NCI-H2171 (cell line): ENCODE measurements at regions not wholly inside any gene's neighbourhood (a gene's known extent, or its start where the extent isn't known, plus 50 kb on each side); places are given as distances from the start of the nearest gene placed in this dataset.
"Not testable (repeated sequence)": the region's sequence is repeated elsewhere in the genome, so short reads cannot be mapped to it uniquely, and the experiment has no call there.

Source experiments
- DNase-seq: peaks from one replicate; lab custom pipeline; 2025; lab: John Stamatoyannopoulos, UW

DNA sequence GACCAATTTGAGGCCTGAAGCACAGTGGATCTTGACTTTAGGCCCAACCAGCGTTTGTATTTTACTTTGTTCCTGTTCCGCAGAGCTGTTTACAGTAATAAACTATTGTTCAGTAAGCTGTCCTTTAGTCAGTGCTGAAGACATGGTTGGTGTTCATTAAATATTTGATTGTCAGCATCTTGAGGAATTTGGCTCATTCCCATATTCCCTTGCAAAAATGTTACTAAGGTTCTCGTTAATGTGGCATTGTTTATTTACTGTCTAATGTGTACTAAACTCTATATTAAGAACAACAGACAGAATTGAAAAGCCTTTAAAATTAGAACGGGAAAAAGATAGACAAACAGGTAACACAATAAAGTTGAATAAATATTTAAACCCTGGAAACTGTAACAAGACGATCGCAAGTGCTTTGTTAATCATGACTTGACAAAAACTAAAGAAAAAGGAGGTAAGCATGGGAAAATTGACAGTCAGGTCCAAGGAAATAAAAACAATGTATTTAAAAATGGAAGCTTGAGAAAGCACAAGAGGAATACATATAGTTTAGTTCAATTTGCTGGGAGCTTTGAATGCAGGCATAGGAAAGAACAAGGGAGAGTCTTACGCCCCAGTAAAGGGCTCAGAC, 1060.8 kb upstream of the CRIM1 start:
- DNase-seq: no peak

DNA sequence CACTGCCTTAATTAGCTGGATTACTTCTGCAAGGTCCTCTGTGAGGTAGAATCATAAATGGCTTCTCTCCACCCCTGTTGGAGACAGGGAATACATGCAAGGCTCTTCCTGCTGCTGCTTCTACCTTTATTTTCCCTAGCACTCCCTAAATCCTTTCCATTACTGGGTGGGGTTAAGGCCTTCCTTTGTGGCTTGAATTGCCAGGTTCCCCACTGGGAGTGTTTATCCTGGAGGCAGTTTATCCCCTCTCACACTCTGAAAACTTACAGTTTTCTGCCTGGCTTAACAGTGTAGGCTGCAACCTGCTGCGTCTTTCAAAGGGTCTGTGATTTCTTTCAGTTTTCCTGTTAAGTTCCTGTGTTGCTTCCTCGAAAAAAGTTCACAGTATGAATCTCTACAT, 1062.3 kb upstream of the CRIM1 start:
- no peak for DNase-seq

DNA sequence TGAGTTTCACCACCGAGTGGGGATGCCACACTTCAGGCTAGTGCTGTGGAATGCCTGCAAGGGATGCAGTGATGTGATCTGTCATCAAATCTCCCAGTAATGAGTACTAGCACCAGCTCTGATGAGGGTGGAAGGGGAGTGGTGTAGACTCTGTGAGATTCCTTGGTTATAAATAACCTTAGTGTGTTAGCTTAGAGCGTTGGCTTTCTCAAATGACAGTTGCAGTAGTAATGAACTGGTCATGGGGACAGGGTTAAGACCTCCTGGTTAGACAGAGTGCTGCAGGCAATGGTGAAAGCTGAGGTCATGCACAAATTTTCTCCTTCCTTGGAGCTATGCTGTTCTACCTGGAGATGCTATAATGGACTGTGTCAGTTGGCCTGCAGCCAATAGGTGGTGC, 1063.4 kb upstream of the CRIM1 start:
- no peak for DNase-seq

DNA sequence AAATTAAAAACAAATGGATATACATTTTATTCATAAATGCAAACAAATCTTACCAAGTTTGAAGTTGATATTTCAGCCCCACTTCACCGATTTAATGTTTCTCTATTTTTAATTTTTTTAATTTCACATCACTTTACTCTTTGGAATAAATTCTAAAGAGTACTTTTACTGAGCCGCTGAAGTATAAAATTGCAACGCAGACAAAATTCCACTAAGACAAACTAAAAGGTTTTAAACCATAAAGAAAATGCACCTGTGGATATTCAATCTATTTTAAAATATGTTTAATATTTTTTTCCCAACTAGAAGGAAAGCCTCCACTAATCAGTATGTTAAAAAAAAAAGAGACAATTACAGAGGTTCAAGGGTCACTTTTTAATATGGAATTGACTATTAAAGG, 1073.9 kb upstream of the CRIM1 start:
- no peak for DNase-seq

DNA sequence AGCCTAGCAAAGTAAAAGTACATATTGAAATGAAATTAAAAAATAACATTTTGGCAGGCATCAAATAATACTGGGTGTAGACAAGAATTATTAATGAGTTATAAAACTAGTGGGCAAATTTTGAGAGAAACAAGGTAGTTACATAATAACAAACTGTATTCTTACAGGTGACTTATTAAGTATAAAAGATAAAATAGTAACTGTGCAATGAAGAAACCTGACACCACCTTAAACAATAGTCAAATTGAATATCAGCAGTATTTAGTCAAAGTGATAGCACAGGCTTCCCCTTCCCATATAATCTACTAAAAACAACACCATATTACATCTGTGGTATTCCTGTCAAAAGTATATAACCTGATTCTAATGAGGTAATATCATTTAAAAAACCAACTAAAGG, 1099.8 kb upstream of the CRIM1 start:
- no peak for DNase-seq

DNA sequence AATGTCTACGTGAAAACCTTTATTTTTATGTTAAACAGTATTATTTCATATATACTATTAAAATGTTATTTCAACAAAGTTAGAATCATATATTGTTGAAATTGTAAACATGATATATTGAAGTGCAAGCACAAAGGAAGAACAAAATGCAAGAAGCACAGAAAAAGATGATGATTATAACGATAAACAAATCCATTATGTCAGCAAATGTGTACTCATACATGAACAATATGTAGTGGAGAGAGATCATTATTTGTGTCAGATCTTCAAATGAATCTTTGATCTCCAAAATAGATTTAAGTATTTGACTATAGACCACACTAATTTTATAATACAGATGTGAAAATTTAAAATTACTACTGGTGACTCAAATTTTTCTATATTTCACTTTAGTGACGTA, 1104.4 kb upstream of the CRIM1 start:
- DNase-seq: no peak

DNA sequence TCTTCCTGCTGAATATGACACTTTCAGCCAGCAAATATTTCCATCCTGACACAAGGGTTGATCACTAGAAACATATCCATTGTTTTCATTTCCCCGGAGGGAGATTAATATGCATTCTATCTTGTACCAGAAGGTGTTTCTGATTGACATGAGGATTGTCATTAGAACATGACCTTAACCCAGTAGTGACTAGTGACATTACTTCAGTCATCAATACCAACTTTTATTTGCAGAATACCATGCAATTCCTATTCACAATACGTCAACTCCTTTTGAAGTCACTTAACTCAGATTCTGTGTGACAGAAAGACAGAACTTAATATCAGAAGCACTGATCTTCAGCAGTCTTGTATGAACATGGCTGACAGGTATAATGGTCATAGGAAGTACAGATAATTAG, 1108.9 kb upstream of the CRIM1 start:
- no peak for DNase-seq

DNA sequence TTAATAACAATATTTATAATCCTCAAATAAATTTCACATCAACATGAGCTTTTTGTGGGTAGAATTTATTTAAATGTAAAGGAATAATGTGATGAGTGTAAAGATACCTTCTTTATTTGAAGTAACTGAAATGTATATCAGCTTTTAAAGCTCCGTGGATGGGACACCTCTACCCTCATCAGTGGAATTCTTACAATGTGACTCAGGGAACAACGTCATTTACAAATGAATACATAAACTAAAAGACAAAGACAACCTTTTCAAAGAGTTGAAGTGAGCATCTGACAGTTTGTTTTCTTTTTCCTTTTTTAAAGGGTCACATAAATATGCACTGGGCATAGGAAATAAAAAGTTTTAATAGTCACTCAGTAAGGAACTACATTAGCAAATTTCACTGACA, 1127.0 kb upstream of the CRIM1 start:
- DNase-seq: no peak

DNA sequence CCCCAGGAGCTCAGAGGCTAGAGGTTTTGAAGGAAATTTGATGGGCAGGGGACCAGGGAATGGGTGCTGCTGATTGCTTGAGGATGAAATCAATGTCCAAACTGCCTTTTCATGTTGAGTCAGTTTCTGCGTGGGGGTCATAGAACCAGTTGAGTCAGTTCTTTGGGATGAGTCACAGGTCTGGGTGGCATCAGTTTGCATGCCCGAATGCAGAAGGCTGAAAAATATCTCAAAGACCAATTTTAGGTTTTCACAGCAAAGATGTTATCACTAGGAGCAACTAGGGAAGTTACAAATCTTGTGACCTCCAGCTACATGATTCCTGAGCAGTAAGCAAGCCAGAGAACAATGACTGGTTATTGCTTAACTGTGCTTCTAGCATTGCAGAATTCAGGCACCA, 1135.1 kb upstream of the CRIM1 start:
- DNase-seq: no peak

DNA sequence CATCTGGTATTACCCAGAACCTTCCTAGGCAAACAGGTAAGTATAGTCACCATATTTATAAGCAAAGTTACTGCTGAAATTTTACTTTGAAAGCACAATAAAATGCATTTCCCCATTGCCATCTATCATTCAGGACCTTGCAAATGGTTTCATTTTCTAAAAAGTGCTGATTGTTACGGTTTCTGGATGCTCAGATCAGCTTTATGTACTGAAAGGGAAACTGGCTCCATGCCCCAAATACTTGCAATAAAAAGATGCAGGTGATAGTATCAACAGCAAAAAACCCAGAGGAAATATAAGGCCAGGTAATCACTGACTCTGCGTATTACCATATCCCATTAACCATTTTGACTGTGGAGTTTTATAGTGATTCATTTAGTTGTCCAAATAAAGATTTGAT, 1150.7 kb upstream of the CRIM1 start:
- DNase-seq: no peak

DNA sequence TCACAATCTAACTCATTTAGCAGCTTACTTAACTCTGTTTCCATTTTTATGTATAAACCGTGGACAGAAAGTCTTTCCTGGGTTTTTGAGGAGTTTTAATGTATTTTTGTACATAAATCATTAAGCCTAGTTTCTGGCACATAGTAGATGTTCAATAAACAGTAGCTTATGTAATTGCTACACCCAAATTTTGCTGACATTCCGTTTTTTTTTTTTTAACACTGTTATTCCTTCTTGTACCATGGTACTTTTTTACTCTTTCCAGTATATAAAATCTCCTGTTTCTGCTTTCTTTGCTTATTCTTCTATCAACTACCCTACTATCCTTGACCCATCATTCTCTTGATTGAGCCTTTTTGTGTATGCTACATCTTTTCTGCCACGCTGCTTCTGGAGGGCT, 1151.3 kb upstream of the CRIM1 start:
- no peak for DNase-seq

DNA sequence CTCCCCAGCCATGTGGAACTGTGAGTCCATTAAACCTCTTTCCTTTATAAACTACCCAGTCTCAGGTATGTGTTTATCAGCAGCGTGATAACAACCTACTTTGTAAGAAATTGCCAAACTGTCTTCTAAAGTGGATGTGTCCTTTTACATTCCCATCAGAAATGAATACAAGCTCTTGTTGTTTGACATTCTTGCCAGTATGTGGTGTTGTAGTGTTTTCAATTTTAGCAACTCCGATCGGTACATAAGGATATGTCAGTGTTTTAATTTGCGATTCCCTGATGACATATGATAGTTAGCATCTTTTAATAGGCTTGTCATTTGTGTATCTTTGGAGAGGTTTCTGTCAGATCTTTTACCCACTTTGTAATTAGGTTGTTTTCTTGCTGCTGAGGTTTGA, 1156.3 kb upstream of the CRIM1 start:
- DNase-seq: no peak

DNA sequence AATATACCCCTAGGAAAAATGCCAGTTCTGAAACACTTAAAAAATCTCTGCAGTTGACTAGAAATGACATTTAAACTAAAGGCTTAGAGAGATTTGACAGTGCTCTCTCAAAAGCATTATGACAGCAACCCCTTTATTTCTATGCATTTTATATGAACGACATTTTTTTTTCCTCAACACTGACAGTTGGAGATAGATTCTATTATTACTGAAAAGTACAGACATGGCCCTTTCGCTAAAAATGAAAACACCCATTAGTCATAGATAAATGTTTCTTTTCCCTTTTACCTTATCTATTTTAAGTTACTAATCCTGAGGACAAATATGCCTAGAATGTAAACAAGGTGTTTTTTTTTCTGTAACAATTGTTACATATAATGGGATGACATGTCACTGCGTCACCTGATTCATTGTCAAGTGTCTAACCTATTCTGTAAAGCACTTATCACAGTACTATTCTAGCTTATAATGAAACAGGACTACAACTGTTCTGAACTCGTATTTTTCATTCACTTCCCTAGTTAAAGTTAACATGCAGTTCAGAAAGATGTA, 1169.6 kb upstream of the CRIM1 start:
- DNase-seq: no peak

DNA sequence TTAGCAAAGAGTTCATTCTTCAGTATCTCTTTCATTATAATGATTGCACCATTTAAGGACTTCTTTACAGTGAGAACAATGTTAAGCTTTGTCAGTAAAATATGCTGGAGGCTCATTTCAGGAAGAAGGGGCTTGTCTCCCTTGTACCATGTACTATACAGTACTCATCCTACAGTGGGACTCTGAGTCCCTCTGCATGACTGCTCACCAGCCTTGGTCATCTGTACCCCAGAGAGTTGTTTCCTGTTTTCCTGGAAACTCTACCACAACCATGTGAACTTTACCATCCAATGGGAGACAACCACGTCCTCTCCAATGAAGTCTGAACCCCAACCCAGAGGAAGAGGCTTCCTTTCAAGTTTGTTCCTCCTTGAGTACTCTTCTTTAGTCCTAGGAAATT, 1171.1 kb upstream of the CRIM1 start:
- DNase-seq: no peak

DNA sequence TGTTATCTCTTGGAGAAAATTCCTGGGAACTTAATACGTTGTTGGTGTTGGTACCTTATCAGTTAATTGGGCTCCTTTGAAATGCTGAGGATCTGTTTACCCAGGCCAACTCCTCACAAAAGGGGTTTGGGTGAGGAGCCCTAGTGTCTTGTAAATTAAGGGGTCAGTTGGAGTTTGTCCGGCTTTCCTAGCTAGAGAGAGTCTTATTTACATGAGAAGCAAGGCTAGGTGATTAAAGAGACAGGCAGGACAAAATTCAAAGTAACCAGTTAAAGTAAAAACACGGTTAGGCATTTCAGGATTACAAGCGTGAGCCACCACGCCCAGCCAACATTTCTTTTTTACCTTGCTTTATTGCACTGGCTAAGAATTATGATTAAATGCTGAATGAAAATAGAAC, 1178.9 kb upstream of the CRIM1 start:
- not testable (repeated sequence) for DNase-seq

DNA sequence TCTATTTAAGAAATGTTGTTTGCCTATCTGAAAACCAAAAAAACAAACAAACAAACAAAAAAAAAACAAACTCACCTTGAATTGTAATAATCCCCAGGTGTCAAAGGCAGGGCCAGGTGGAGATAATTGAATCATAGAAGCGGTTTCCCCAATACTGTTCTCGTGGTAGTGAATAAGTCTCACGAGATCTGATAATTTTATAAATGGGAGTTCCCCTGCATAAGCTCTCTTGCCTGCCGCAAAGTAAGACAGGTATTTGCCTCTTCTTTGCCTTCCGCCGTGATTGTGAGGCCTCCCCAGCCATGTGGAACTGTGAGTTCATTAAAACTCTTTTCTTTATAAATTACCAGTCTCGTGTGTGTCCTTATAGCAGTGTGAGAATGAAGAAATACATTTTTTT, 1180.7 kb upstream of the CRIM1 start:
- DNase-seq: no peak

DNA sequence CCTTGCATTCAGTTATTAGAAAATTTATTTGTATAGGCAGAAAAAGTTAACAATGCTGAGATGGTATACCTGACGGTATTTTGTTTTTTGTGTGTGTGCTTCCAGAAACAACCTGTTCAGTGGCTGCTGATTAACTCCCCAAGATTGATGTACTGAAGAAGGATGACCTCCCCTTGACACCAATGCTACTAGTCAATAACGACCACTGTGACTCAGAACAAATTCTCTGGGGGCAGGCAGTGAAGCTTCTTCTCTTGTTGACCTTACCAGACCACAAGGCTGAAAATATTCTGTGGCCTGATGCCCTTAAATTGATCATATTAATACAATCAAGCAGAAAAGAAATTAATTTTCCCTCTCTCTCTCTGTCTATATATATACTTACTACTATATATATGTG, 1182.9 kb upstream of the CRIM1 start:
- no peak for DNase-seq

DNA sequence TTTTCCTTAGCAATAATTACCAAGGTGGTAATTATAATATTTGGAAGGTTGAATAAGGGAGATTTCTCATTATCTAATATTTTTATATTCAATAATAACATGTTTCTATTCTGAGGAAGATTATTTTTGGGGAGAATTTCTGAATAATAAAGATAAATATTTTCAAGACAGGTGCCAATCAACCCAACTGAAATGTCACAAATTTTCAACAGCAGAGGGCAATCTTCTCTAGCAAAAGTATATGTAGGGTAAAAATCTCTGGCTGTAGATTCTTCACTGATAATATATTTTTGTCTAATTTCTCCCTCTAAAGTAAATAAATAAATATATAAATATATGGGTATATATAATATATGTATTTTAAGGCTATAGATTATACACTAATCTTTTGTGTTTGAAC, 1187.2 kb upstream of the CRIM1 start:
- no peak for DNase-seq

DNA sequence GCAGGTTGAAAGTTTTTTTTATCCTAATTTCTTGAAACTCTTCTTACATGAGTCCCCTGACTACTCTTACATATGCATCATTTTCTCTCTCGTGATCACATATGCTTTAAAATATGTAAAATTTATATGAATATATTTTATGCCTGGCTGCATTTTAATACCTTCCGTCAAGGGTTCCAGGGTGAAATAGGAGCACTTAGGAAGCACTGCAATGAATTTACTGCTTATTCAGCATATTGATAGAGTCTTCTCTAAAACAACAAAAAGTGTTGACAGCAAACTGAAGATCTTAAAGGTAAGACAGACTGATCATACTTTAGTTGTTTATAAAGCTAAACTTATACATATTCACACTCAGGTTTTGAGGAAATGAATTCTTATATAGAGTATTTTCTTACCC, 1191.6 kb upstream of the CRIM1 start:
- no peak for DNase-seq

DNA sequence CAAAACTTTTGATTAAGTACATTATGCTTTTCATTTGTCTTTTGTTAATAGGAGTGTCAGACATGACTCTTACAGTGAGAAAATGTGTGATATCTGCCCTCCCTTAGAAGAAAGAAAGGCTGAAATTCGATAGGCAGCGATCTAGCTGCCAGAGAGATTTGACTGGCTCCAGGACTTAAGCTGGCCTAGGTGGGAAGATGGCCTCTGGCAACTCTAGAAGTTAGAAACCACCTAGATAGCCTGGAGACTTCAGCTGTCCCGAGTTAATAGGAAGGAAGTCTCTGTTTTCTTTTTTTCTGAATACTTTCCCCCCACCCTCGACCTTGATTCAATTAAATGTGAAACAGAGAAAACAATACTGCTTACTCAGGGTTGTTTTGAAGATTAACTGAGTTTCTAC, 1194.7 kb upstream of the CRIM1 start:
- no peak for DNase-seq

DNA sequence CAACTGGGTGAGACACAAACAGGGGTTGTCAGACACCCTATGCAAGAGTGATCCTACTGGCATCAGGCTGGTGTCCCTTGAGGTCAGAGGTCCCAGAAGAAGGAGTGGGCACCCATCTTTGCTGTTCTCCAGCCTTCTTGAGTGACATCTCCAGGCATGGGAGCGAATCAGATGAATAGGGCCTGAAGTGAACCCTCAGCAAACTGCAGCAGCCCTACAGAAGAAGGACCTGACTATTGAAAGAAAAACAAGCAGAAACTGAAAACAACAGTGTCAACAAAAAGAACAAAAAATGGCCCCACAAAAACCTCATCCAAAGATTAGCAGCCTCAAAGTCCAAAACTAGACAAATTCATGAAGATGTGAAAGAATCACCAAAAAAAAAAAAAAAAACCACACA, 1229.7 kb upstream of the CRIM1 start:
- DNase-seq: no peak

DNA sequence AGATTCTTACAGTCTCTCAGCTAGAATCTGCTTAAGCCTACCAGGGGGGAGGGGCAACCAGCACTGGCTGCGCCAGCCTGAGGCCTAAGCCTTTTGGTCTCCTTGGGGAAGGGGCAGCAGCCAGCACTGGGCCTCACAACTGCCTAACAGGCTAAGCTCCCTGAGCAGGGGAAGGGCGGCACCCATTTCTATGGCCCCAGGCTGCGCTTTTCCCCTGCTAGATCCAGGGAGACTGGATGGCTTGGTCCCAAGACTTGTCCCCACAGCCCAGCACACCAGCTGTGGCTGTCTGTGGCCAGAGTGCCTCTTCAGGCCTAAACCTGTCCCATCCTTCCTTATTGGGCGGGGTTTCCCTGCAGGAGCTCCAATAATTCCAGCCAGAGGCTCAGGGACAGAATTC, 1230.3 kb upstream of the CRIM1 start:
- no peak for DNase-seq

DNA sequence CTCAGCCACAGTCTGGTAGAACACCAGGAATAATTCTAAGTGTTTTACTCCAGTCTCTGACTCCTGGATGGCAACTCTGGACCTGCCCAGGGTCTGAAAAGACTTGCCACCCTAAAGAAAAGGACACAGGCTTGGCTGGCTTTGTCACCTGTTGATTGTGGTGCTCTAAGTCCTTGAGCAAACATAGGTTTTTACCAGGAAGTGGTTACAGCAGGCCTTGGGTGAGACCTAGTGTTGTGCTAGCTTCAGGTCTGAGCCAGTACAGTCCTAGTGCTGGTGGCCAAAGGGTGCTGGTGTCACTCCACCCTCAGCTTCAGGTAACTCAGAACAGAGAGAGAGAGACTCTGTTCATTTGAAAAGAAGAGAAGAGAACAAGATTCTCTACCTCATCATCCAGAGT, 1239.4 kb upstream of the CRIM1 start:
- no peak for DNase-seq

DNA sequence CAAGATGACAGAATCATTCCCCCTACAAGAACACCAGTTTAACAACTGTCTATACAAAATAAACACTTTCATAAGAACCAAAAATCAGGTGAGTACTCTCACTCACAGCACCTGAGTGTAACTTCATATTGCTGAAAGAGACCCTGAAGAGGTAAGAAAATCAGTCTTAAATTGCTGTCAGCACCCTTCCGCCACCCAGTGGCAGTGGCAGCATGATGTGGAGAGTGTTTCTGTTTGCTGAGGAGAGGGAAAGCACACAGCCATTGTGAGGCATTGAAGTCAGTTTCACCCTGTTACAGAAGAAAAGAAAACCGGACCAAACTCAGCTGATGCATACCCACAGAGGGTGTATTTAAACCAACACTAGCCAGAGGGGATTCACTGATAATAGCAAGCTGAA, 1240.8 kb upstream of the CRIM1 start:
- DNase-seq: no peak

DNA sequence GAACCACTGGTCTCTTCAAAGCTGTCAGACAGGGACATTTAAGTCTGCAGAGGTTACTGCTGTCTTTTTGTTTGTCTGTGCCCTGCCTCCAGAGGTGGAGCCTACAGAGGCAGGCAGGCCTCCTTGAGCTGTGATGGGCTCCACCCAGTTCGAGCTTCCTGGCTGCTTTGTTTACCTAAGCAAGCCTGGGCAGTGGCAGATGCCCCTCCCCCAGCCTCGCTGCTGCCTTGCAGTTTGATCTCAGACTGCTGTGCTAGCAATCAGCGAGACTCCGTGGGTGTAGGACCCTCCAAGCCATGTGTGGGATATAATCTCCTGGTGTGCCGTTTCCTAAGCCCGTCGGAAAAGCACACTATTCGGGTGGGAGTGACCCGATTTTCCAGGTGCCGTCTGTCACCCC, 1243.2 kb upstream of the CRIM1 start:
- not testable (repeated sequence) for DNase-seq
